HCT116 (cell line): ENCODE measurements at regions not wholly inside any gene's neighbourhood (a gene's known extent, or its start where the extent isn't known, plus 50 kb on each side); places are given as distances from the start of the nearest gene placed in this dataset.
A peak's percentile ranks its signal among the peaks of the same experiment; 100 is the strongest.

ENCODE experiments used
- ATAC-seq: fragments of 200-7000 bp; cut with Tn5 transposase; 2 replicates; pipeline ENCODE4 v1.9.1; 2020; ENCODE audit warnings: mild to moderate bottlenecking, moderate library complexity
- BruUV-seq: library from RNA; stranded (reverse); fragments of 400-500 nt; replicated peaks from 2 replicates; lab custom pipeline; 2021; lab: Mats Ljungman, UMichigan
- CTCF ChIA-PET: fragments of 300-600 bp; sonication (Branson Sonifier 250); formaldehyde crosslinking; loops from one replicate; lab custom pipeline; 2021; ENCODE audit warnings: antibody characterized with exemption; lab: Charles Lee
- POLR2A ChIA-PET: fragments of 300-600, 350-600 bp; sonication (Branson Sonifier 250); formaldehyde crosslinking; loops from one replicate; lab custom pipeline; 2021; ENCODE audit warnings: antibody characterized with exemption; lab: Charles Lee
- RAD21 ChIA-PET, 2 experiments: fragments of 300-600 bp; sonication (Branson Sonifier 250); formaldehyde crosslinking; loops; one replicate each; lab custom pipeline; 2023; ENCODE audit warnings: low total read pairs in 2 of 2; ENCODE audit not compliant: uncharacterized antibody in 2 of 2, unreplicated experiment in 2 of 2, low non-redundant PET in 1 of 2; lab: Charles Lee
- DNase-seq: peaks from one replicate; pipeline ENCODE4 v3.0.0-alpha.2; 2010; ENCODE audit warnings: low read depth, low spot score
- H2AFZ ChIP-seq: fragments of 200-600 bp; shearing (Covaris generic), sonication (generic); 2 replicates; pipeline ENCODE4 v1.6.1; 2017; ENCODE audit warnings: low read depth, mixed run types, mixed read lengths, antibody characterized with exemption, low read length; ENCODE audit not compliant: poor library complexity, severe bottlenecking
- H3K27ac ChIP-seq: 2 replicates; pipeline ENCODE4 v1.5.1; 2012; ENCODE audit warnings: low read depth, low read length
- H3K27me3 ChIP-seq: fragments of 200-600 bp; sonication (generic); 2 replicates; pipeline ENCODE4 v1.6.1; 2016; ENCODE audit warnings: mixed run types, low read length, mixed read lengths; ENCODE audit not compliant: insufficient read depth
- H3K36me3 ChIP-seq, 2 experiments: fragments of 200-500 bp in 1 of 2; fragments of 200-600 bp in 1 of 2; sonication (Bioruptor generic) in 1 of 2; sonication (generic) in 1 of 2; 2 replicates each; pipeline versions ENCODE4 v1.5.1 to v1.6.1; 2014 to 2016; ENCODE audit warnings: low read length in 2 of 2, inconsistent platforms in 1 of 2, mixed read lengths in 1 of 2, mixed run types in 1 of 2; ENCODE audit not compliant: insufficient read depth in 2 of 2, control insufficient read depth in 1 of 2
- H3K4me1 ChIP-seq, 2 experiments: fragments of 200-600 bp in 1 of 2; sonication (generic) in 1 of 2; 2 replicates each; pipeline versions ENCODE4 v1.5.1 to v1.6.1; 2012 to 2017; ENCODE audit warnings: low read length in 2 of 2, inconsistent platforms in 1 of 2, mild to moderate bottlenecking in 1 of 2, mixed read lengths in 1 of 2, mixed run types in 1 of 2, moderate library complexity in 1 of 2; ENCODE audit not compliant: insufficient read depth in 2 of 2, control insufficient read depth in 1 of 2
- H3K4me2 ChIP-seq: fragments of 200-600 bp; sonication (generic); 2 replicates; pipeline ENCODE4 v1.6.1; 2017; ENCODE audit warnings: mixed run types, low read length, mixed read lengths
- H3K4me3 ChIP-seq, 2 experiments: fragments of 200-600 bp in 1 of 2; sonication (generic) in 1 of 2; replicated peaks in 1 of 2; 2 replicates each; pipeline ENCODE4 v1.5.1; 2011 to 2016; ENCODE audit warnings: low read length in 2 of 2, control low read depth in 1 of 2, low read depth in 1 of 2, mild to moderate bottlenecking in 1 of 2, mixed read lengths in 1 of 2, mixed run types in 1 of 2
- H3K79me2 ChIP-seq: fragments of 200-600 bp; sonication (generic); 2 replicates; pipeline ENCODE4 v1.6.1; 2017; ENCODE audit warnings: mild to moderate bottlenecking, mixed run types, low read length, moderate library complexity, mixed read lengths; ENCODE audit not compliant: insufficient read depth
- H3K9ac ChIP-seq: fragments of 200-600 bp; sonication (generic); 2 replicates; pipeline ENCODE4 v1.6.1; 2016; ENCODE audit warnings: low read length, mixed read lengths
- H3K9me2 ChIP-seq: fragments of 200-600 bp; sonication (generic), shearing (Covaris generic); 2 replicates; pipeline ENCODE4 v1.6.1; 2017; ENCODE audit warnings: mixed run types, mild to moderate bottlenecking, moderate library complexity; ENCODE audit not compliant: insufficient read depth
- H3K9me3 ChIP-seq, 2 experiments: fragments of 200-500 bp in 1 of 2; fragments of 200-600 bp in 1 of 2; sonication (Bioruptor generic) in 1 of 2; sonication (generic) in 1 of 2; 2 replicates each; pipeline ENCODE4 v1.6.1; 2014 to 2017; ENCODE audit warnings: low read length in 2 of 2, mixed read lengths in 2 of 2, inconsistent platforms in 1 of 2, low read depth in 1 of 2, mild to moderate bottlenecking in 1 of 2, mixed run types in 1 of 2, moderate library complexity in 1 of 2; ENCODE audit not compliant: control insufficient read depth in 1 of 2, insufficient read depth in 1 of 2
- H4K20me1 ChIP-seq: fragments of 200-600 bp; sonication (generic), shearing (Covaris generic); 2 replicates; pipeline ENCODE4 v1.6.1; 2017; ENCODE audit warnings: mixed run types, mild to moderate bottlenecking, moderate library complexity; ENCODE audit not compliant: insufficient read depth
- EZH2 ChIP-seq: fragments of 200-600 bp; sonication (generic); IDR thresholded peaks from 2 replicates; pipeline ENCODE4 v1.6.1; 2017; ENCODE audit warnings: antibody characterized with exemption, mixed run types
- EZH2phosphoT487 ChIP-seq: fragments of 200-600 bp; IDR thresholded peaks from 2 replicates; pipeline ENCODE4 v1.6.1; 2018; ENCODE audit warnings: antibody characterized with exemption, borderline replicate concordance
- FOSL1 ChIP-seq: IDR thresholded peaks from 2 replicates; pipeline ENCODE4 v1.6.1; 2012; ENCODE audit warnings: low read depth
- POLR2A ChIP-seq: IDR thresholded peaks from 2 replicates; pipeline ENCODE4 v1.7.0; 2011; ENCODE audit warnings: borderline replicate concordance; ENCODE audit not compliant: insufficient read depth, insufficient read length; ENCODE audit errors: extremely low read depth
- POLR2AphosphoS5 ChIP-seq: IDR thresholded peaks from 2 replicates; pipeline ENCODE4 v1.6.1; 2011; ENCODE audit warnings: mild to moderate bottlenecking, low read depth, low read length, moderate library complexity
- RAD21 ChIP-seq: IDR thresholded peaks from 2 replicates; pipeline ENCODE4 v1.6.1; 2012; ENCODE audit warnings: low read depth, mild to moderate bottlenecking
- TCF7L2 ChIP-seq: IDR thresholded peaks from 2 replicates; pipeline ENCODE4 v1.7.0; 2011; ENCODE audit warnings: borderline replicate concordance, inconsistent platforms; ENCODE audit not compliant: insufficient read depth, insufficient read length; ENCODE audit errors: extremely low read depth
- ZNF274 ChIP-seq: fragments of 200-500 bp; sonication (Bioruptor generic); IDR thresholded peaks from 2 replicates; pipeline ENCODE4 v1.6.1; 2014; ENCODE audit warnings: mild to moderate bottlenecking, low read depth, low read length, inconsistent platforms
- intact Hi-C: fragments of 100-400 bp; cut with micrococcal nuclease; formaldehyde crosslinking; loops from 2 replicates; pipeline ENCODE4 v1.10.0; 2022
- TF ChIP-seq, protein P1 (sequence below): IDR thresholded peaks from 2 replicates; pipeline ENCODE4 v1.6.1; 2012
- TF ChIP-seq, protein P2 (sequence below), 3 experiments: fragments of 200-600 bp in 1 of 3; sonication (generic) in 1 of 3; IDR thresholded peaks in 2 of 3; conservative IDR thresholded peaks in 1 of 3; 2 replicates each; pipeline ENCODE4 v1.5.1; 2012 to 2017; ENCODE audit warnings: low read depth in 2 of 3, low read length in 2 of 3, antibody characterized with exemption in 1 of 3, borderline replicate concordance in 1 of 3, control low read depth in 1 of 3, mild to moderate bottlenecking in 1 of 3, mixed read lengths in 1 of 3, mixed run types in 1 of 3, moderate library complexity in 1 of 3; ENCODE audit not compliant: insufficient read depth in 1 of 3
- TF ChIP-seq, protein P3 (sequence below): IDR thresholded peaks from 2 replicates; pipeline ENCODE4 v1.6.1; 2011; ENCODE audit warnings: mild to moderate bottlenecking, low read length, moderate library complexity; ENCODE audit not compliant: insufficient replicate concordance; ENCODE audit errors: extremely low read depth
- TF ChIP-seq, protein P4 (sequence below): IDR thresholded peaks from 2 replicates; pipeline ENCODE4 v1.6.1; 2012

DNA sequence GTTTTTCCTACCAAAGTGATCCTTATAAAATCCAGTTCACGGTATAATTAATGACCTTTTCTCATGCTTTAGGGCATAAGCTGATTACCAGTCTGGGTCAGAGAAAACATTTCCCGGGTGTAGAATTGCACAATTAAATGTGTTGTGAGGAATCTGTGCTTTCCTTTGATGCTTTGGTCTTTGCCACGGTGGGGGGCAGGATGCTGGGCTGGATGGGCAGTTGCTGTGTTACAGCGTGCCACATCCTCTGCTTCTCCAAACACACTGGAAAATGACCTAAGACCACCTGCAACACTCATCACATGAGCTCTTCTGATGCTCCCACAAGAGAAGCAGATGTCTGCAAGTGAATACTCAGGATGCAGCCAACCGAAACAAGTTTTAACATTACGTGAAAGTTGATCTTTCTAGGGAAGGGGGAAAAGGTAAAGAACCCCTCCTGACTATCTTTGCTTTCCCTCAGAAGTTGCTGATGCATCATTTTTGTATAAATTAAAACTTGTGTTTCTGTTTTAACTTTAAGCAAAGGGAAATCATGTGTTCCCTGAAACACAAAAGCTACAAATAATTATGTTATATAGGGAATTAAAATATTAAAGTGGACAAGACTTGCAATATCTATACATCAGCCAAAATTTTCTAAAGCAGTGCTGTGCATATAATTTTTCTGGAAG is 515.3 kb upstream of the NR5A2 start:
- H3K27ac ChIP-seq, result no peak overlapping the region
- no peak overlapping the region for H3K4me2 ChIP-seq
- no peaks in the 10 kb centered on the region for H3K79me2 ChIP-seq
- intact Hi-C loops, result no loop called here
- peak overlapping the region; percentile 28 for H2AFZ ChIP-seq
- TF ChIP-seq POLR2A, result no peak
- TF ChIP-seq TCF7L2, result no peak
- TF ChIP-seq, protein P1, sequence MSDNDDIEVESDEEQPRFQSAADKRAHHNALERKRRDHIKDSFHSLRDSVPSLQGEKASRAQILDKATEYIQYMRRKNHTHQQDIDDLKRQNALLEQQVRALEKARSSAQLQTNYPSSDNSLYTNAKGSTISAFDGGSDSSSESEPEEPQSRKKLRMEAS, result no peak
- no peak for TF ChIP-seq RAD21
- no peak for TF ChIP-seq FOSL1
- TF ChIP-seq POLR2AphosphoS5, result no peak
- TF ChIP-seq, protein P2, sequence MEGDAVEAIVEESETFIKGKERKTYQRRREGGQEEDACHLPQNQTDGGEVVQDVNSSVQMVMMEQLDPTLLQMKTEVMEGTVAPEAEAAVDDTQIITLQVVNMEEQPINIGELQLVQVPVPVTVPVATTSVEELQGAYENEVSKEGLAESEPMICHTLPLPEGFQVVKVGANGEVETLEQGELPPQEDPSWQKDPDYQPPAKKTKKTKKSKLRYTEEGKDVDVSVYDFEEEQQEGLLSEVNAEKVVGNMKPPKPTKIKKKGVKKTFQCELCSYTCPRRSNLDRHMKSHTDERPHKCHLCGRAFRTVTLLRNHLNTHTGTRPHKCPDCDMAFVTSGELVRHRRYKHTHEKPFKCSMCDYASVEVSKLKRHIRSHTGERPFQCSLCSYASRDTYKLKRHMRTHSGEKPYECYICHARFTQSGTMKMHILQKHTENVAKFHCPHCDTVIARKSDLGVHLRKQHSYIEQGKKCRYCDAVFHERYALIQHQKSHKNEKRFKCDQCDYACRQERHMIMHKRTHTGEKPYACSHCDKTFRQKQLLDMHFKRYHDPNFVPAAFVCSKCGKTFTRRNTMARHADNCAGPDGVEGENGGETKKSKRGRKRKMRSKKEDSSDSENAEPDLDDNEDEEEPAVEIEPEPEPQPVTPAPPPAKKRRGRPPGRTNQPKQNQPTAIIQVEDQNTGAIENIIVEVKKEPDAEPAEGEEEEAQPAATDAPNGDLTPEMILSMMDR (IDR thresholded peaks at IDR 0.05 in 2 of 3, conservative IDR thresholded peaks at IDR 0.05 in 1 of 3; ENCODE audit: borderline replicate concordance in 1 of 3, insufficient read depth in 1 of 3, low read depth in 2 of 3, low read length in 2 of 3), result no peak
- no peak for TF ChIP-seq ZNF274
- TF ChIP-seq, protein P3, sequence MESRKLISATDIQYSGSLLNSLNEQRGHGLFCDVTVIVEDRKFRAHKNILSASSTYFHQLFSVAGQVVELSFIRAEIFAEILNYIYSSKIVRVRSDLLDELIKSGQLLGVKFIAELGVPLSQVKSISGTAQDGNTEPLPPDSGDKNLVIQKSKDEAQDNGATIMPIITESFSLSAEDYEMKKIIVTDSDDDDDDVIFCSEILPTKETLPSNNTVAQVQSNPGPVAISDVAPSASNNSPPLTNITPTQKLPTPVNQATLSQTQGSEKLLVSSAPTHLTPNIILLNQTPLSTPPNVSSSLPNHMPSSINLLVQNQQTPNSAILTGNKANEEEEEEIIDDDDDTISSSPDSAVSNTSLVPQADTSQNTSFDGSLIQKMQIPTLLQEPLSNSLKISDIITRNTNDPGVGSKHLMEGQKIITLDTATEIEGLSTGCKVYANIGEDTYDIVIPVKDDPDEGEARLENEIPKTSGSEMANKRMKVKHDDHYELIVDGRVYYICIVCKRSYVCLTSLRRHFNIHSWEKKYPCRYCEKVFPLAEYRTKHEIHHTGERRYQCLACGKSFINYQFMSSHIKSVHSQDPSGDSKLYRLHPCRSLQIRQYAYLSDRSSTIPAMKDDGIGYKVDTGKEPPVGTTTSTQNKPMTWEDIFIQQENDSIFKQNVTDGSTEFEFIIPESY, result no peak
- TF ChIP-seq EZH2, result no peak
- TF ChIP-seq EZH2phosphoT487, result no peak
- TF ChIP-seq, protein P4, sequence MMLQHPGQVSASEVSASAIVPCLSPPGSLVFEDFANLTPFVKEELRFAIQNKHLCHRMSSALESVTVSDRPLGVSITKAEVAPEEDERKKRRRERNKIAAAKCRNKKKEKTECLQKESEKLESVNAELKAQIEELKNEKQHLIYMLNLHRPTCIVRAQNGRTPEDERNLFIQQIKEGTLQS, result no peak
- H3K27me3 ChIP-seq, result no peaks in the 10 kb centered on the region
- peaks cover 0 to 11% of the 10 kb centered on the region in 2 experiments; a peak in 2 of 4 replicates for H3K4me1 ChIP-seq
- ATAC-seq (no peak), DNase-seq (no peak)
- RAD21 ChIA-PET, result no interaction called here
- no peaks in the 10 kb centered on the region for H3K36me3 ChIP-seq
- no peaks in the 10 kb centered on the region for H3K9me3 ChIP-seq
- H3K4me3 ChIP-seq, result no peak overlapping the region
- H3K9me2 ChIP-seq, result no peaks in the 10 kb centered on the region; the same call in 1 of the 2 replicates
- H3K9ac ChIP-seq, result no peak overlapping the region
- POLR2A ChIA-PET, result no interaction called here
- CTCF ChIA-PET, result no interaction called here
- H4K20me1 ChIP-seq, result no peaks in the 10 kb centered on the region
- no TSS peak for BruUV-seq
